ENCODE measurements at regions not wholly inside any gene's neighbourhood (a gene's known extent, or its start where the extent isn't known, plus 50 kb on each side); places are given as distances from the start of the nearest gene placed in this dataset.

- TF ChIP-seq CTCF (IDR thresholded peaks at IDR 0.05) (no peak), POLR2A (IDR thresholded peaks at IDR 0.05) (no peak)
Measured at GRCh38 chr3:191066669-191067068, 132.4 kb upstream of the OSTN start.

All from thyroid gland (tissue), 4 donors.